Superior temporal gyrus (tissue), 1 donor: ENCODE measurements at regions not wholly inside any gene's neighbourhood (a gene's known extent, or its start where the extent isn't known, plus 50 kb on each side); places are given as distances from the start of the nearest gene placed in this dataset.

Experiments
- DNase-seq: peaks from one replicate; pipeline ENCODE4 v3.0.0-alpha.2; 2016; ENCODE audit errors: extremely low spot score

GRCh38 chr12:5227708-5228373 is 184.2 kb downstream of the KCNA5 start:
- DNase-seq = no peak

DNA sequence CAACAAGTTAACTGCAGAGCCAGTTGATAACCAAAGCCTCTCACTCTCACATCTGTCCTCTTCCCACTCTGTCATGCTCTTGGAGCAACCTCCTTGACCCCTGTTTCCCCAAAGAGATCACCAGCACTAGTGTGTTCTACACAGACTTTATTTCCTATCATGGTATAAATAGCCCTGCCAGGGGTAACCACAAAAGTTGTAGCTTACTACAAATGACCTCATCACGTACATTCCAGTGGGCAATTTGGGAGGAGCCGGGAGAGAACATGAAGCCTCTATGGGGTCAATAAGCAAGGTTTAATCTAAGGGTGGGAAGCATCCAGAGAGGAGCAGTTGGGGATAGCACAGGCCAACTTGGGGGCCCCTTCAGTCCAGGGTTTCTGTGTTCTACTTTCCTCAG is 186.5 kb downstream of the KCNA5 start:
- DNase-seq = no peak

- no peak for DNase-seq
These were observed 187.2 kb downstream of the KCNA5 start for GRCh38 chr12:5230861-5231260.

GRCh38 chr12:5232291-5232690 is 188.6 kb downstream of the KCNA5 start:
- no peak for DNase-seq

- DNase-seq = no peak
These were observed 189.3 kb downstream of the KCNA5 start for GRCh38 chr12:5232826-5233500.

- no peak for DNase-seq
These were observed 192.5 kb downstream of the KCNA5 start for GRCh38 chr12:5236022-5236640.

DNA sequence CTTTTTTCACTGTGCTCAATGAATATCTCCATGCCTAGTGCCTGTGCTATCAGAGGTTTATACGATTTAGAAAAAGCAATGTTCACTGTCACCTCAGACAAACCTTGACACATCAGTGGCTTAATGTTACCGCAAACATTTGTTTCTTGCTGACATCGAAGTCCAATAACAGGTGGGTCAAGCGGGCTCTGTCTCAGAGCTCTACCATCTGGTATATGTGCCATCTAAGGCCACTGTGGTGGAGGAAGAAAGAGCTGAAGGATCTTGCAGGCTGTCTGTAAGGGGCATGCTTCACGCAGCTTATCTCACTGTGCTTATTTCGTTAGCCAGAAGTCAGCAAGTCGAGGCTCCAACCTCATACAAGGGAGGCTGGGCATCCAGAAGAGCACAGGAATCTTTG is 189.5 kb upstream of the NTF3 start:
- no peak for DNase-seq

GRCh38 chr12:5243014-5243413 is 188.9 kb upstream of the NTF3 start:
- no peak for DNase-seq

DNA sequence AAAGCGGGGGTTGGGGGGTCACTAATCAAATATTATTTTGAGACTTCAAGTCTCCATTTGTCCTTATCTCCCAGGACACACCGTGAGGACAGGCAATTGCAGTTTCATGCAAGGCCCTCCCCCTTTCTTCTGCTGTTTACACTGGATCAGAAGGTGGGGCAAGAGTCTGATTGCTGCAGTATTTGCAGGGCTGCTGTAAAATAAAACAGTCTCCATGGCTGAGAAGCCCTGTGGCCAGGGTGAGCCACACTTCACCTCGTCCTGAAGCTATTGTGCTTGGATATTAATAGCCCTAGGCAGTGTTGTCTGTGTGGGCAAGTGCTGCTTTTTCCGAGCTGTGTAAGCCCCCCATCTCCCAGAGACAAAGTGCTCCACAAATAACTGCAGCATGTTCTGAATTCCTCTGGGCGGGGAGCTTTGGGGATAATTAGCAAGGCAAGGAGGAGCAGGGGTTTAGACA is 187.4 kb upstream of the NTF3 start:
- DNase-seq = no peak

DNA sequence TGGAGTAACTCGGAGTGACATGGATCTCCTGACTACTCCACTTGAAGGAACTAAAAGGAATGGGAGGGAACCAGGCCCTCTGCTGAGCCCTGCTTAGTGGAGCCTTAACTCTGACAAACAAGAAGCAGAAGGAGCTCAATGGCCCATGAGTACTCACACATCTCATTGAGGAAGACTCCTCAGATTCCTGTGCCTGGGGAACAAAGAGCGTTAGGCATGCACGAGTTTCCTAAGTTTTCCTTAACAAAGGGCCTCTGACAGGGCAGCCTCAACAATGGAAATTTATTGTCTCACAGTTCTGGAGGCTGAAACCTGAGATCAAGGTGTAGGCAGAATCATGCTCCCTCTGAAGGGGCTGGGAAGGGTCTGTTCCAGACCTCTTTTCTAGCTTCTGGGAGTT is 185.7 kb upstream of the NTF3 start:
- DNase-seq = no peak

DNA sequence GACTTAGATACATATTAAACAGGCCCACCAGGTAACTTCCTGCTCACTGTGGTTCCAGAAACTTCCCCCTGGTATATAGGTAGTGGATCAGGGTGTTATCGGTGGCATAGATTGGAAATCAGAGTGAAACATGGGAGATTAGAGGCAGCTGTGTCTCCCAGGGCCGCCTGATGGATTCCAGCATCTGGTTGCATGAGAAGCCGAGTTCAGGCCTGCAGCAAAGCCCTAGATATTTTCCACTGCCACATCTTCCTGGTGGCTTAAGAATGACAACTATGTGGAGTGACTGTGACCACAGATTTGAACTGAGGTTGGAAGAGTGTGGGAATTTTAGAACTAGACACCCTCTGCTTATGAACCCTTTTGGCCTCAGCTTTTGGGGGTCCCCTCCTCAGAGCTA is 184.8 kb upstream of the NTF3 start:
- DNase-seq = no peak

DNA sequence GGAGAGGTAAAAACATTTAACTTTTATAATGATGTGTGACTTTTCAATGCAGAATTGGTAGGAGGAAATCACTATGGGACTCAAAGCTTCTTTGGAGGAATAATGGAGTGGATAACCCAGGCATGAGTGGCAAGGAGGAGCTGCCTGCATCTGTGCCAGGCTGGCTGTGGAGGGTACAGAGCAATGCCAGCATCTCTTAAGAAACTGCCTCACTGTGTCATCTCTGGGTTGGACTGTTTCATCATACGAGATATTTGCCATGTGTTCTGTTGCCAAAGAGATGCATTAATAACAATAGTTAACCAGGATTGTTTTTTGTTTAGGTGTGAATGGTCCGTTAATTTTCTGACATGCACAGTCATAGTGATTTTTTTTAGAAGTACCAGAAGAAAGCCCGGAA is 183.7 kb upstream of the NTF3 start:
- no peak for DNase-seq

DNA sequence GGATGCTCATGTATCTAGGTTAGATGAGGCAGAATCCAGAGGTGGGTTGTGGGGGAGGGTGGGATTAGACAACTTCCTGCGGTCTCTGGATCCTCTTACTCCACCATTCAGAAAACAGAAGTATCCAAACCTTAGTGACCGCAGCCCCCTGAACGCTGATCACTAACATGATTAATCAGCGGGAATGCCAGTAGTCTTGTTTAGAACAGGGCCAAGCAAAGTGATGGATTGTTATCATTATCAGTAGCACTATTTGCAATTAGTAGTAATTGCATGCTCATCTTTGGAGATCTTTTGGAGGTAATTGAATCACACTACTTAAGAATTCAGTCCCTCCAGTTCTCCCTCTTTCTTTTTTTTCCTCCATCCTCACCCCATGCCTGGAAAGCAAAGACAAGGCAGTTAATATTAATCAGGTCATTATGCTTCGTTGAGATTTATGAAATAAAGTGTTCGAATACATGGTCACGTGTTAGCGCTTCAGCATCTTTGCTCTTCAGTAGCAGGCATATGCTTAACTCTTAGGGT is 182.8 kb upstream of the NTF3 start:
- no peak for DNase-seq

GRCh38 chr12:5251092-5251491 is 180.8 kb upstream of the NTF3 start:
- DNase-seq = no peak

GRCh38 chr12:5251786-5252185 is 180.1 kb upstream of the NTF3 start:
- no peak for DNase-seq

- DNase-seq = no peak
These were observed 177.2 kb upstream of the NTF3 start for GRCh38 chr12:5254703-5255102.

- DNase-seq = no peak
These were observed 174.0 kb upstream of the NTF3 start for GRCh38 chr12:5257763-5258495.

- no peak for DNase-seq
These were observed 173.4 kb upstream of the NTF3 start for GRCh38 chr12:5258498-5258897.

DNA sequence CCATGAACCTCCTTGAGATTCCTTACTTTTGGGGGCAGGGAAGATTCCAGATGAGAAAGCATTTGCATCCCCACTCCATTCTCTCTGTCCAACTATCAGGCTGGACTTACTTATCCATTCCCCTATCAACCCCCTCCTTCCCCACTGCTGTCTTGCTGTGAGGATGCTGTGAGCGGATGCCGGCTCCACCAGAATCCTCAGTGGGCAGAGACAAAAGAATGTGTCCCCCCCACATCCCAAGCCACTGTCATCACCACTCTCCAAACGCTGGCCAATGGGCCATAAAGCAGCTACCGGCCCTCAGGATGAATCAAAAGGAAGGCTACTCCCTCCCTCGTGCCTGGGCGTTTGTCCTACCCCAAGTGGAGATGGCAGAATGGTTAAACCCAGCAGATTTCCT is 173.0 kb upstream of the NTF3 start:
- no peak for DNase-seq

GRCh38 chr12:5259523-5259922 is 172.4 kb upstream of the NTF3 start:
- DNase-seq = no peak

DNA sequence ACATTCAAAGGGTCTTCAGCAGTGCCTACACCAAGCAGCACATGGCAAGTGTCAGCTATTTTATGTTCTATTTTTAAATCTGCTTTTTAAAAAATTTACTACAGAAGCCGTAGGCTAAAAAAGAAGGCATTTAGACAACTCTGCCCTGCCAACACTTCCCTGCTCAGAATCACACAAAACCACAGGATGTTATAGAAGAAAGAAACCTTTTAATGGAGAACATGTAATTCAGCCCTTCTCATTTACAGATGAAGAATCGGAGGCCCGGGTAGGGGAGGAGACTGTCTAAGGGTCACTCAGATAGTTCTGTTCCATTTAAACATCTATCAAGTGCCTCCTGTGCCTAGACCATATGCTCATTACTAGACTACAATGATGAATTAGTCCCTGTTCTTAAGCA is 171.8 kb upstream of the NTF3 start:
- DNase-seq = no peak

DNA sequence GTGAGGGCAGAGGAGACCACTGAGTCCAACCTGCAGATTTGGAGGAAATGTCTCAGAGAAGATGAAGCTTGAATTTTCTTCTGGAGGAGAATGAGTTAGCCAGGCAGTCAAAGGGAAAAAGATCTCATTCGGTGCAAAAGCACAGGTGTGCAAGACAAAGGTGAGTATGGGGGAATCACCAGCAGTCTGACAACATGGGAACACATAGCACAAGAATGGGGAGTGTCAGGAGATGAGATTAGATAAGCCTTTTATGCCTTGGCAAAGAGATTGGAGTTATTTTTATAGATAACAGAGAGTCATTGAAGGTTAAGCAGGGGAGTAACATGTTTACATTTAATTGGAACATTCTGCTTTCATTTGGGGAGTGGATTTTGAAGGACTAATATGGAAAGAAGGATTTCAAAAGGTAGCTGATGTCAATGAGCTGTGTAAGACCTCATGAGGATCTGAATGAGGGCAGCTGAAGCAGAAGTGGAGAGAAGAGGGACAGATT is 171.3 kb upstream of the NTF3 start:
- no peak for DNase-seq
